Parathyroid adenoma (tissue), 2 donors: ENCODE measurements at regions not wholly inside any gene's neighbourhood (a gene's known extent, or its start where the extent isn't known, plus 50 kb on each side); places are given as distances from the start of the nearest gene placed in this dataset.
"Not testable (repeated sequence)": the region's sequence is repeated elsewhere in the genome, so short reads cannot be mapped to it uniquely, and the experiment has no call there.

ENCODE experiments used
- H2AFZ ChIP-seq: fragments of 300-600 bp; sonication (generic); one replicate; pipeline ENCODE4 v1.7.0; 2017; ENCODE audit warnings: antibody characterized with exemption, mild to moderate bottlenecking
- H3K27ac ChIP-seq: fragments of 300-600 bp; sonication (generic); one replicate; pipeline ENCODE4 v1.7.0; 2017
- H3K27me3 ChIP-seq: fragments of 300-600 bp; sonication (generic); one replicate; pipeline ENCODE4 v1.7.0; 2017; ENCODE audit warnings: low read length; ENCODE audit not compliant: control insufficient read depth, insufficient read depth
- H3K36me3 ChIP-seq: fragments of 300-600 bp; sonication (generic); one replicate; pipeline ENCODE4 v1.7.0; 2017; ENCODE audit warnings: low read length; ENCODE audit not compliant: control insufficient read depth, insufficient read depth
- H3K4me1 ChIP-seq: fragments of 300-600 bp; sonication (generic); one replicate; pipeline ENCODE4 v1.7.0; 2017; ENCODE audit warnings: control low read depth
- H3K4me2 ChIP-seq: fragments of 300-600 bp; sonication (generic); one replicate; pipeline ENCODE4 v1.7.0; 2017; ENCODE audit warnings: low read length
- H3K4me3 ChIP-seq: fragments of 300-600 bp; sonication (generic); one replicate; pipeline ENCODE4 v1.7.0; 2017; ENCODE audit warnings: low read depth, low read length
- H3K79me2 ChIP-seq: fragments of 300-600 bp; sonication (generic); one replicate; pipeline ENCODE4 v1.7.0; 2017; ENCODE audit warnings: control low read depth
- H3K9ac ChIP-seq: fragments of 300-600 bp; sonication (generic); one replicate; pipeline ENCODE4 v1.7.0; 2017; ENCODE audit warnings: mild to moderate bottlenecking
- H3K9me3 ChIP-seq: fragments of 300-600 bp; sonication (generic); one replicate; pipeline ENCODE4 v1.7.0; 2017; ENCODE audit warnings: low read length; ENCODE audit not compliant: control insufficient read depth
- TF ChIP-seq, protein P1 (sequence below): fragments of 300-600 bp; sonication (generic); IDR thresholded peaks from one replicate; pipeline ENCODE4 v1.7.0; 2017; ENCODE audit warnings: antibody characterized with exemption, mild to moderate bottlenecking
- donor health status: primary hyperparathyroidism.

DNA sequence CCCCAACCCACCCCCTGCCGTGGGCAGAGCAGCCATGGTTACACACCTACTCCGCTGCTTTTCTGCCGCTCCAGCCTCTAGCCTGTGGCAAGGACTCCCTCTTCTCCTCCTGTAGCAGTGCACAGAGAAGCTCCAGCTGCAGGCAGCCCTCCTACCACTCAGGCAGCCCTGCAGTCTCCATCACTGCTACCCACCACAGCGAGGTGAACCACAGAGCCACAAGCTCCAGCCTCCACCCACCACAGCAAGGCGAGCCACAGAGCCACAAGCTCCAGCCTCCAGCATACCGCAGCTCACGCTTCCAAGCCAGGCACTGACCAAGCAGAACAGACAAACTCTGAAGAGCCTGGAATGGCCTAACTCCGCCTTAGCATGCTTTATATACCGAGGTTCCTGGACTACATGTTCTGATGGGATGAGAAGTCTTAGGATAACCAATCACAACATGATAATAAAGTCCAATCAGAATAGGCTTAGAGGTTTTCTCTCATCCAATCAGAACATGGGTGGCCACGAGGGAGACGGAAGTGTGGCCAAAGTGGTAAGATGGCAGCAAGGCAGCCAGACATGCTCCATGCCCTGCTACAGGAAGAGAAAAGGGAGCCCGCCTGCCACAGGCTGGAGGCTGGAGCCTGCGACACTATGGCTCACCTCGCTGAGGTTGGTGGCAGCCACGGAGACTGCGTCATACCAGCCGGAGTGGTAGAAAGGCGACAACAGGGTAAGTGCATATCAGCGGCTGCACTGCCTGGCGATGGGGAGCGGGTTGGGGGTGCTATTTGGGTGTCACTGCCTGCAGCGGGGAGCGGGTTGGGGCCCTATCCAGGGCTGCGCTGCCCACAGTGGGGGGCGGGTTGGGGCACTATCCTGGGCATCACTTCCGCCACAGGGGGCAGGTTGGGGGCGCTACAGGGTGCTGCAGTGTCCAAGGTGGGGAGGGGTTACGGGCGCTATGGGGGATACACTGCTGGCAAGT, 75.8 kb upstream of the PCAT7 start:
- no peaks in the 10 kb centered on the region for H3K27me3 ChIP-seq
- no peaks in the 10 kb centered on the region for H3K79me2 ChIP-seq
- H3K4me2 ChIP-seq: no peak overlapping the region
- no peak overlapping the region for H3K4me3 ChIP-seq
- no peaks in the 10 kb centered on the region for H3K36me3 ChIP-seq
- no peaks in the 10 kb centered on the region for H3K9me3 ChIP-seq
- H3K4me1 ChIP-seq: no peaks in the 10 kb centered on the region
- no peak overlapping the region for H3K9ac ChIP-seq
- no peak overlapping the region for H2AFZ ChIP-seq
- TF ChIP-seq, protein P1, sequence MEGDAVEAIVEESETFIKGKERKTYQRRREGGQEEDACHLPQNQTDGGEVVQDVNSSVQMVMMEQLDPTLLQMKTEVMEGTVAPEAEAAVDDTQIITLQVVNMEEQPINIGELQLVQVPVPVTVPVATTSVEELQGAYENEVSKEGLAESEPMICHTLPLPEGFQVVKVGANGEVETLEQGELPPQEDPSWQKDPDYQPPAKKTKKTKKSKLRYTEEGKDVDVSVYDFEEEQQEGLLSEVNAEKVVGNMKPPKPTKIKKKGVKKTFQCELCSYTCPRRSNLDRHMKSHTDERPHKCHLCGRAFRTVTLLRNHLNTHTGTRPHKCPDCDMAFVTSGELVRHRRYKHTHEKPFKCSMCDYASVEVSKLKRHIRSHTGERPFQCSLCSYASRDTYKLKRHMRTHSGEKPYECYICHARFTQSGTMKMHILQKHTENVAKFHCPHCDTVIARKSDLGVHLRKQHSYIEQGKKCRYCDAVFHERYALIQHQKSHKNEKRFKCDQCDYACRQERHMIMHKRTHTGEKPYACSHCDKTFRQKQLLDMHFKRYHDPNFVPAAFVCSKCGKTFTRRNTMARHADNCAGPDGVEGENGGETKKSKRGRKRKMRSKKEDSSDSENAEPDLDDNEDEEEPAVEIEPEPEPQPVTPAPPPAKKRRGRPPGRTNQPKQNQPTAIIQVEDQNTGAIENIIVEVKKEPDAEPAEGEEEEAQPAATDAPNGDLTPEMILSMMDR: no peak
- no peak overlapping the region for H3K27ac ChIP-seq

DNA sequence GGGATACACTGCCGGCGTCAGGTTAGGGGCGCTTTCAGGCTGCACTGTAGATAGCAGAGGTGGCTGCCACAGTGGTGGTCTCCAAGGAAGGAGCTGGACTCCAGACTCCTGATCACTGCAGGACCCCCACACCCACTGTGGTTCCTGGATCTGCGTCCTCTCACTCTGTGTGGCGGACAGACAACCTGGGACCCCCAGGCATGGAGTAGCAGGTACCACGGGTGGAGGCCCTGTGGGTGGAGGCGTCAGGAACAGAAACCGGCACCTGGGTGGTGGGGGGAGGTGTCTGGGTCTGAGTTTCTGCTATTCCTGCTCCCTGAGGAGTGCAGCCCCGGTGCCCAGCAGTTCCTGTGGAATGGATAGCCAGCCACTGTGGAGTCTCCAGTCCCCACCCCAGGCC, 75.1 kb upstream of the PCAT7 start:
- Histone ChIP-seq H3K4me1 (no peaks in the 10 kb centered on the region), H3K36me3 (no peaks in the 10 kb centered on the region), H3K4me3 (no peak overlapping the region), H3K27me3 (no peaks in the 10 kb centered on the region), H3K4me2 (no peak overlapping the region), H3K79me2 (no peaks in the 10 kb centered on the region), H3K9ac (no peak overlapping the region), H3K9me3 (no peaks in the 10 kb centered on the region), H3K27ac (no peak overlapping the region), H2AFZ (no peak overlapping the region)
- TF ChIP-seq, protein P1: no peak

DNA sequence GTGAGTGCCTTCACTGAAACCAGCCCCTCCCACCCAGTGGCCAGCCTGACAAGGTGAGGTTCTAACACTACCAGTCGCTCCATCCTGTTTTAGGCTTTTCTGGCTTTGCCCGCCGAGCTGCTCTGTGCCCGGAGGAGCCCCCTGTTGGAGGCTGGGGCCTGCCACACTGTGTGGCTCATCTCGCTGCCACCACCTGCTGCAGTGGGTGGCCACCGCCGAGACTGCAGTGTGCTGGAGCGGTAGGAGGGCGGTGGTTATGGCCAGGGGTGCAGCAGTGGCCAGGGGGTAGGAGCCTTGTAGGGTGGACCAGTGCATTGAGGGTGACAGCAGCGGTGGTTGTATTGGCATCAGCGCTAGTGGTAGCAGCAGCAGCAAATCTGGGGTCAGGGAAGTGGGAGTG, 74.7 kb upstream of the PCAT7 start:
- Histone ChIP-seq H3K79me2 (no peaks in the 10 kb centered on the region), H3K27ac (no peak overlapping the region), H3K9ac (no peak overlapping the region), H3K4me1 (no peaks in the 10 kb centered on the region), H3K9me3 (no peaks in the 10 kb centered on the region), H3K36me3 (no peaks in the 10 kb centered on the region), H3K27me3 (no peaks in the 10 kb centered on the region), H3K4me3 (no peak overlapping the region), H2AFZ (no peak overlapping the region), H3K4me2 (no peak overlapping the region)
- TF ChIP-seq, protein P1: no peak

DNA sequence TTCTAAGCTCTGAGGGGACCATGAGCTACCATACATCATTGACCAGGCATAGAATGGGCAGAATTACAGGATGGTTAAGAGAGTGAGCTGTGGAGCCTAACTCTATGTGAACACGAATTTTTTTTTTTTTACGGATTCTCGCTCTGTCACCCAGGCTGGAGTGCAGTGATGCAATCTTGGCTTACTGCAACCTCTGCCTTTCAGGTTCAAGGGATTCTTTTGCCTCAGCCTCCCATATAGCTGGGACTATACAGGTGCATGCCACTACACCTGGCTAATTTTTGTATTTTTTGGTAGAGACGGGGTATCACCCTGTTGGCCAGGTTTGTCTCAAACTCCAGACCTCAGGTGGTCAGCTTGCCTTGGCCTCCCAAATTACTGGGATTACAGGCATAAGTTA, 72.8 kb upstream of the PCAT7 start:
- Histone ChIP-seq H3K27ac (no peak overlapping the region), H3K9ac (no peak overlapping the region), H3K79me2 (no peaks in the 10 kb centered on the region), H3K36me3 (no peaks in the 10 kb centered on the region), H3K27me3 (no peaks in the 10 kb centered on the region), H3K4me1 (no peaks in the 10 kb centered on the region), H3K4me3 (no peak overlapping the region), H3K4me2 (no peak overlapping the region), H3K9me3 (no peaks in the 10 kb centered on the region), H2AFZ (no peak overlapping the region)
- TF ChIP-seq, protein P1: no peak

DNA sequence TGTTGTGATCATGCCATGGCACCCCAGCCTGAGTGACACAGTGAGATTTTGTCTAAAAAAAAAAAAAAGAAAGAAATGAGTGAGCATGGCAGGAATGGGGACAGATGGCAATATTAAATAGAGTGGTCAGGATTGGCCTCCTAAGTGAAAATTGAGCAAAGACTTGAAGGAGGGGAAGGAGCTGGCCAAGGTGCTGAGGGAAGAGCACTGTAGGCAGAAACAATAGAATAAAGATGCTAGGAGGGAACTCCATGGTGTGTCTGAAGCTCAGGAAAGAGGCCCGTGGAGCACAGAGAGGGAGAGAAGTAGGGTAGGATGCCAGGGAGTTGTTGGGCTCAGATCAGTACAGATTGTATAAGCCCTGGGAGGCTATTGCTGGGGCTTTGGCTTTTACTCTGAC, 64.4 kb upstream of the PCAT7 start:
- Histone ChIP-seq H3K36me3 (no peaks in the 10 kb centered on the region), H2AFZ (no peak overlapping the region), H3K4me3 (no peak overlapping the region), H3K27ac (no peak overlapping the region), H3K9ac (no peak overlapping the region), H3K4me2 (no peak overlapping the region), H3K9me3 (no peaks in the 10 kb centered on the region), H3K4me1 (no peaks in the 10 kb centered on the region), H3K27me3 (no peaks in the 10 kb centered on the region), H3K79me2 (no peaks in the 10 kb centered on the region)
- TF ChIP-seq, protein P1: no peak

DNA sequence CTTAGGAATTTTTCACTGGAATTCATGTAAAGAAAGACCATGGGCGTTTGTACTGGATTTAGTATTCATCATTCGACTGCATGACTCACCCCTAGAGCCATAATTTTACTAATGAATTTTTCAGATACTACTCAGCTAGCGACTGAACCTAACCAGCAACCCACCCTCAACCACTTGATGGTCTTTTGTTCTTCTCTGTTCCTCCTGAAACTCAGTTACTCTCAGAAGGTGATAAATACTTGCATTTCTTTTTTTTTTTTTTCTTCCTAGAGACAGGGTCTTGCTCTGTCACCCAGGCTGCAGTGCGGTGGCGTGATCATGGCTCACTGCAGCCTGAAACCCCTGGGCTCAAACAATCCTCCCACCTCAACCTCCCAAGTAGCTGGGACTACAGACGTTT, 62.8 kb upstream of the PCAT7 start:
- not testable (repeated sequence) for H3K4me2 ChIP-seq, H3K27me3 ChIP-seq, H3K4me3 ChIP-seq

More for the DNA sequence above, 62.8 kb upstream of the PCAT7 start:
- not testable (repeated sequence) for H3K9me3 ChIP-seq, H3K27ac ChIP-seq, H3K36me3 ChIP-seq, H3K9ac ChIP-seq, H2AFZ ChIP-seq, H3K79me2 ChIP-seq, H3K4me1 ChIP-seq
